ENCODE measurements at regions not wholly inside any gene's neighbourhood (a gene's known extent, or its start where the extent isn't known, plus 50 kb on each side); places are given as distances from the start of the nearest gene placed in this dataset.
"Not testable (repeated sequence)": the region's sequence is repeated elsewhere in the genome, so short reads cannot be mapped to it uniquely, and the experiment has no call there.

DNA sequence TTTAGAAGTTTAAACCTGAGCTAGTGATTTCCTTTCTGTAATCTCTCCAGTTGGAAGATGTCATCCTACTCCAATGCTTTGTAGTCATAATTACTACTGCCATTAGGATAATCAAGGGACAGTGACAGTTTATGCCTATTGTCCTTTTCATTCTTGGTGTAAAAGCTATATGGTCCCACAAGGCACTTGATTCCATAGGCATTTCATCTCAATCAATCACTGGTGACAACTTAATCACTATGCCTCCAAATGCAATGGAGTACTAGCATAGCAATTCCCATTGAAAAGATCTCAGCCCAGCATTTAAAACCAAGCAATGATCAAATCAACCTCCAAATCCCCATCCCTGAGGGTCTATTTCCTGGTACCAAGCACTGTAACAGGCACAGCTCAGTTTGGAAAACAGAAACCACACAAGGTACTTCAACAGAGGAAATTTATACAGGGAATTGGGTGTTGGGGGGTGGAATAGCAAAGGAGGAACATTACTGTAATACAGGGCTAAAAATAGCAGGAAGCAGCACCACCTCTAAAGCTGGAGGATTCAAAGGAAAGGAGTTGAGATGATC lies 51.0 kb downstream of the FHIP2A start:
- DNase-seq, result no peak

DNA sequence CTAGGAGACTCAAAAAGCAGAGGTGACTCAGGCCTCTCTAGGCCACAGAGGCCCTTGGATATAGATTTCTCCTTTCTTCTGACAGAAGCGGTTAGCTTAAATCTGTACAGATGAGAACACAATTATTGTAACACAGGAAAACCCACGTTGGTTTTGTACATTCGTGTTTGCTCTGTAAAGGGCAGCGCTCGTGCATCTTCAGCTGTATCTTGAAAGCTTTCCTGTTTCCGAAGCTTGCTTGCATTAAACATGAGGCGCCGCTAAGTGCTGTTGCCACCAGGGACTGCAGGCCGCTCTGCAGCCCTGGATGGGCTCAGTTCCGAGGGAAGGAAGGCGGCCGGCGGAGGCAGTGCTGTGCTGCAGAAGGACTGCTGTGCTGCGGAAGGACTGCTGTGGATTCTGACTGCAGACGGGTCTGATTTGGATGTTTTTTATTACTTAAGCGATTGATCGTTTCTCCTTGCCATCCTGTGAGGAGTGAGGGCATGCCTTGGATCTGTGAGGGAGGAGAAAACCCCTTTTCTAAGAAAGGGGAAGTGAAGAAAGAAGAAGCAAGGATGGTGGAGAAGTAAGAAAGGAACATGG lies 53.3 kb downstream of the FHIP2A start:
- peak in 1 of 2 experiments; percentile 7 for DNase-seq

DNA sequence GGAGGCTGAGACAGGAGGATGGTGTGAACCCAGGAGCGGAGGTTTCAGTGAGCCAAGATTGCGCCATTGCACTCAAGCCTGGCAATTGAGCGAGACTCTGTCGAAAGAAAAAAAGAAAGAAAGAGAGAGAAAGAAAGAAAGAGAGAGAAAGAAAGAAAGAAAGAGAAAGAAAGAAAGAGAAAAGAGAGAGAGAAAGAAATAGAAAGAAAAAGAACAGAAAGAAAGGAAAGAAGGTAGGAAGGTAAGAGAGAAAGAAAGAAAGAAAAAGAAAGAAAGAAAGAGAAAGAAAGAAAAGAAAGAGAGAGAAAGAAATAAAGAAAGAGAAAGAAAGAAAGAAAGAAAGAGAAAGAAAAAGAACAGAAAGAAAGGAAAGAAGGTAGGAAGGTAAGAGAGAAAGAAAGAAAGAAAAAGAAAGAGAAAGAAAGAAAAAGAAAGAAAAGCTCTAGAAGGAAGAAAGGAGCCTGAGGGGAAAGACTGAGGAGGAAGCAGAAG lies 54.1 kb downstream of the FHIP2A start:
- not testable (repeated sequence) for DNase-seq

DNA sequence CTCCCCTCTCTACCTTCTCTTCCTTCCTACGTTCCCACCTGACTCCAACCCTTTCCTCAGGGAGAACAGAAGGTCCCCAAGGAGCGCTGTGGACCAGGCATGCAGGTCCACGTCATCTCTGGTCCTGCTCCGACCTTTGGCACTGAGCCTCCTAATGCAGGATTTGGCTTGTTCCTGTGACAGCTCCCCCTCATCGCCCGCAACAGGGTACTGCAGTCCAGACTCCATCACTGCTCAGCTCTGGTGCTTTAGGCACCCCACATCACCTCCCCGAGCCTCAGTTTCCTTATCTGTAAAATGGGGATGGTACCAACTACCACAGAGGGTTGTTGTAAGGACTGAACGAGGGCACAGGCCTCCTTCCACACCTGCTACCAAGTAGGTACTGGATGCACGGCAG lies 54.6 kb downstream of the FHIP2A start:
- no peak for DNase-seq

DNA sequence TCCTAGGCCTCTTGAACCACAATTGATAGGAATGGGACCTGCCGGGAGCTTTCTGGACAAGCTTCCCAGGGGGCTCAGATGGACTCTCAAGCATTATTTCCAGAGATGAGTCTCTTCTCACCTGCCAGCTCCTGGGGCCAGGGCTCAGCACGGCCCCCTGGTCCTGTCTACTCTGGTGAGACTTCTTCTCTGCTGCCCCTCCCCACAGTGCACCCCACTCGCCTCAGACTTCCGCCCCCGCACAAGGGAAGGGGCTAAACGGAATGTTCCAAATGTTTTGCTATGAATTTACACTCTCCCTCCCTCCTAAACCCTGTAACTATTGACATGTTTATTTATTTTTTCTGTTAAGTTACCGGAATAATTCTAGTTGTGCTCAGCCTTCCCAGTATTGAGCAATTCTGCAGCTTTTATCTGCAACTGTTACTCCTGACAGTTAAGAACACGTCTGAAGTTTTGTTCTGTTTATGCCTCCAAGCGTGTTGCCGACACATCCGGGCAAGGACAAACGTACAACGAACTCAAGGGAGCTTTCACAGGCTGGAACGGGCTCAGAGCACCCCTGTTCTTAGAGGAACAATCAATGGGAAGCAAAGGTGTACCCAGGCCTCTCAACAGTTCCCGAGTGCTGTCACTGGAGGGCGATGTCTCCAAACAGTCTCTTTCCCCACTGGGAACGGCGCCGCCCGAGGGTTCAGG lies 55.2 kb downstream of the FHIP2A start:
- peak; percentile 24 to 45 for DNase-seq

DNA sequence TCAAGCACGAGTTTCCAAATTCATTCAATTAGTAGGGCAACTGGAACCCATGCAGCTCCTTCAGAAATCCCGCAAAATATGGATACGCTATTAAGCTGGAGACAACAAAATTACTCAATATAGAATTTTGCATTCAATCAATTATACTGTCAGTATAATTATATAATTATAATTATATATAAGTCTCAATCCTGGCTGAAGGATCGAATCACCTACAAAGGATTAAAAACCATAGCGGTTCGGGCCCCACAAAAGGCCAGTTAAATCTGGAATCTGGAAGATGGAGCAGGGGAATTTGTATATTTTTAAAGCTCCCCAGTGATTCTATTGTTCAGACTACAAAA lies 55.7 kb downstream of the FHIP2A start:
- DNase-seq, result no peak

DNA sequence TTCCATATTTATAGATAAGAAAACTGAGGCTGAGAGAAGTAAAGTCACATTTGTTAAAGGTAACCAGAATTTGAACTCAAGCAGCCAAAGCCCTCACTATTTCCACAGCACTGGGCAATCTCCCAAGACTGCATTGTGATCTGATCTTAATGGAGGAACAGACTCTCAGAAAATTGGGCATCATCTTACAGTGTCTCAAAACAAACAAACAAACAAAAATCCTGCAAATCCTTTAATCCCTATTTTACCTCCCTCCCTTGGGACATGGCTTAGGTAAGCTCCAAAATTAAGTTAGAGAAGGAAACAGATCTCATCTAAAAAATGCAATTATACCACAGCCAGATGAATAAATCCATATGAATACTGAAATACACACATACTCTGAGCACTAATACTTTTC lies 57.5 kb downstream of the FHIP2A start:
- no peak for DNase-seq

DNA sequence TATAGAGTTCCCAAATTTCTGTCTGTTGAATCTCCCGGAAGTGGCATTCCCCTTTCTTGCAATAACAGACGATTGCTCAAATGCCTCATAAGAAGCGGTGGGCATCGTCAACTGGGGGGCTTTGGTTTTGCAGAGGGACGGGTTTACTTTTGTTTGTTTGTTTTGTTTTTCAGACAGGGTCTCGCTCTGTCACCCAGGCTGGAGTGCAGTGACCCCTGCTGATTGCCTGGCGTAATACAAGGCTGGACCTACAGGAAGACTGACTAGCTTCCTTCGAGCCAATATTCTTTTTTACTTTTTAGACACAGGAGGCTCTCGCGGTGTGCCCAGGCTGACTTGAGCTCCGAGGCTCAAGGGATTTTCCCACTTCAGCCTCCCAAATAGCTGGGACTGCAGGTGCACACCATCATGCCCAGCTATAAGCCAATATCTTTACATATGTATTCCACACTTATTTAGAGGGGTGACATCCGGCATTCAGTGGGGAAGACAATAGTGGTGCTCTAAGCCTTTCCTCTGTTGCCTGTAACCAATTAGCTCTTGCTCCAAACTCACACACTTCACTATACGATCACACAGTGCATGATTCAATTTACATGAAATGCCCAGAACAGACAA lies 58.1 kb downstream of the FHIP2A start:
- DNase-seq, result peak in 1 of 2 experiments; percentile 2

DNA sequence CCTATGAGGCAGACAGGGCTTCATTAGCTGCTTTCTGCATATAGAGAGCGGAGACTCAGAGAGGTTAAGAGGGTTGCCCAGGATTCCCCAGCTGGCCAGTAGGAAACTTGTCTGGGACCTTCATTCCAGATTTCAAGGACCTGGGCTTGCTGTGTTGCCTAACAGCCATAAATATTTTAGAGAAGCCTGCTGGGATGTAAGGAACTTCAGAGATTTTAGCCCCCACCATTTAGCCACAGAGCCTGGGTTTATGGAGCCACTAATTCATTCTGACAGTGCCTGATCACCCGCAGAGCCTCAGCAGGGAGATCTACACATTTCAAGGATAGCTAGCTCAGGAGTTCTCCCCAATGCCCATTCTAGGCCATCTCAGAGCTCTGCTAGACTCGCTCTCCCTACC lies 56.6 kb upstream of the TRUB1 start:
- no peak for DNase-seq

DNA sequence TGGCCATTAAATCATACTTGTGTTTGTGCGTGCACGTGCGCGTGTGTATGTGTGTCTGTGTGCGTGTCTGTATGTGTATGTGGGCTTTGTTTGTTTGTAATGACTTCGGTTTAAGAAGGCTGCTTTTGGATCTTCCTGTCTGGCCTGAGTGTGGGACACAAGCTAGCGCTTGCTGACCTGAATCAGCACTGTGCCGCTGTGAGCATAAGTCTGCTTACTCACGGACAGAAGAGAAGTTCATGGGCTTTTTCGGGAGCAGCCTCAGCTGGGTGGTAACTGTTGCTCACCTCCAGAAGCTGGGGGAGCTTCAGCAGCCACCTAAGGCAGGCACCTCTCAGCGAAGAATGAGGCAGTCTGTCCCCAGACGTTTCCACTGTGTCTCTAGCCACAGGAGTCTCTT lies 56.1 kb upstream of the TRUB1 start:
- no peak for DNase-seq

DNA sequence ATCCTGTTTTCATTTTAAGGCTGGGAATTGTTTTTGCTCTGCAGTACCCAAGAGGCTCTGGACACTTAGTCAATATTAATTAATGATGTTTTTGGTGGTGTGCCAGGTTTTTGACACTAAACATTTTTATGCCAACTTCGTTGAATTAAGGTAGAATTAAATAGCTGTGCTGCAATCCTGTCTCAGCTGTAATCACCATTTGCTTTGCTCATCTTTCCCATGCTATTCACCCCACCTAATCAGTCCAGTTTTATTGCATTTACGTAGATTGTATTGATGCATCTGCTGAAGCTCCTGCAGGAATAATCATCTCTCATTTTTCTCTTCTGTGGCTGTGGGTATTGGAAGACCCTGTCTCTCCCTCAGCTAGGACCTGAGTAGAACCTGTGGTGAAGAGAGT lies 52.6 kb upstream of the TRUB1 start:
- DNase-seq, result no peak

Measured in NCI-H524 (cell line).